Fibroblast of skin of right quadriceps (primary cell): ENCODE measurements at regions not wholly inside any gene's neighbourhood (a gene's known extent, or its start where the extent isn't known, plus 50 kb on each side); places are given as distances from the start of the nearest gene placed in this dataset.
A peak's percentile ranks its signal among the peaks of the same experiment; 100 is the strongest.

Experiments
- DNase-seq: peaks from one replicate; pipeline ENCODE4 v3.0.0-alpha.2; 2013

DNA sequence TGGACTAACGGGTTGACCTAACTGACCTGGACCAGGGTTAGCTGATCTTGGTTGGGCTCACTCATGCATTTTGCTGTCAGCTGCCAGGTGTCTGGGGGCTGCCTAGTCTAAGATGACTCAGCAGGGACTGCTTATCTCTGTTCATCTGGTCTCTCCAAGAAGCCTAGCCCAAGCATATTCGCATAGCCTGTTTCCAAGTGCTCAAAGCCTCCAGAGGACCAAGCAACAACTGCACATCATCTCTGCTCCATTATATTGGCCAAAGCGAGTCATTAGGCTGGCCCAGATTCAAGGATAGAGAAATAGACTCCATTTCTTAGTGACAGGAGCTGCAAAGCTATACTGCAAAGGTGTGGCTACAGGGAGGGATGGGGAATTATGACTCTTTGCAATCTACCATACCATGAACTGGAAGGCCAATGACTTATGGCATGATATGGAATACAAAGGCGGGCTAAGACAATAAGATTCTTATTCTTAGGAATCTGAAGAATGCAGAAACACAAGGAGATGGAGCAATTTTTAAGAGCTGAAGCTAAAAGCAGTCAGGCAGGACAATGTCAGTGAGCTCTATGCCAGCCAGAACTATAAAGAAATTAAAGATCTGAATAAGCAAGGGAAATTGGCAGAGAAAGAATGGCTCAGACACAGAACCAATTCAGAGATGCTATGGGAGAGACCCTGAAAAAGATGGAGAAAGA lies 194.6 kb upstream of the FSCB start:
- DNase-seq, result peak; percentile 3

- no peak for DNase-seq
These were observed 193.6 kb upstream of the FSCB start for GRCh38 chr14:44700694-44701093.

- peak; percentile 45 for DNase-seq
These were observed 193.1 kb upstream of the FSCB start for GRCh38 chr14:44700184-44700583.

GRCh38 chr14:44699391-44699790 lies 192.3 kb upstream of the FSCB start:
- DNase-seq, result no peak

DNA sequence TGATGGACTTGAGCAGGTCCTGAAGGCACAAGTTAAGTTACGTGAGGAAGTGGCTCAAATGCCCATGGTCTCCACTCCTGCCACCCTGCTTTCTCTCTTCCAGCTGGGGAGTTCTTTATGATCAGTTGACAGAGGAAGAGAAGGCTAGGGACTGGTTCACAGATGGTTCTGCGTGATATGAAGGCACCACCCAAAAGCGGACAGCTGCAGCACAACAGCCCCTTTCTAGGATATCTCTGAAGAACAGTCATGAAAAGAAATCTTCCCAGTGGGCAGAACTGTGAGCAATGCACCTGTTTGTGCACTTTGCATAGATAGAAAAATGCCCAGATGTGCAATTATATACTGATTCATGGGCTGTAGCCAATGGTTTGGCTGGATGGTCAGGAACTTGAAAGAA lies 162.4 kb upstream of the FSCB start:
- no peak for DNase-seq

DNA sequence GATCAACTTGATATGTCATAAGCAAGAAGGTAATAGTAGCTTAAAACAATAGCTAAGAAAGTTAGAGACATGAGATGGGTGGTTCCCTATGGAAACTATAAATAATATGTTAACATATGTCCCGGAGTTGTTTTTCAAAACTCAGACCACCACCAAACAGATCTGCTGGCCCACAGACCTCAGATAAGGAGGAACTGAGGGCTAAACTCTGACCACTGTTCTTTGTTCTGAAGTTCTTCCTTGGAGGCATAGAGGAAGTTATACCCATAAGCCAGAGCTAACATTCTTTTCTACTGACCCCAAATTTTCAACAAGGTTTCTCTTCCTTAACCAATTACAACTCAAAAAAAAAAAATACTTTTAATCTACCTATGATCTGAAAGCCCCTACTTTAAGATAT lies 156.1 kb upstream of the FSCB start:
- DNase-seq, result no peak

DNA sequence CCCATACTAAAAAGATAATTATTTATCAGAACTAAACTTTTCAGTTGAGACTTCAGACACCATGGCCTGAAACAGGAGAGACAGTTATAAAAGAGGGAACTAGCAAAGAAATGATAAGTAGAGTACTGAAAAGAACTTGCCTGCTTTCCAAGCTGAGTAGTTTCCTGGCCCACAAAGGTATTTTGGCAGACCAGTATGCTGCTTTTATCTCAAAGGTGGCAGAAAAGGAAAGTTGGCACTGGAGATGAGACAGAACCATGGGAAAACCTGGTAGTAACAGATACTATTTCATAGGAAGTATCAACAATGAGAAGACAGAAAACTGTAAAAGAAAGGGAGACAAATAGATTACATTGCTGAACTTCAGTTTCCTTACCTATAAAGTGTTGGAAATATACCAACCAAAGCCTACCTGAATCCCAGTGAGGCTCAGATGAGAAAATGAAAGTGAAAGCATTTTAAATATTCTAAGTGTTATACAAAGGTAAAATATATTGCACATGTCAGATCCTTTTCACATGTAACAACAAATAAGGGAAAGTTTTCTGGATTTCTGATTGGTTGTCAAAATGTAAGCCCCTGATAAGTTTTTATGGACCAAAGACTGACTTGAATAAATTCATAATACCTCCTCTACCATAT lies 155.3 kb upstream of the FSCB start:
- no peak for DNase-seq

DNA sequence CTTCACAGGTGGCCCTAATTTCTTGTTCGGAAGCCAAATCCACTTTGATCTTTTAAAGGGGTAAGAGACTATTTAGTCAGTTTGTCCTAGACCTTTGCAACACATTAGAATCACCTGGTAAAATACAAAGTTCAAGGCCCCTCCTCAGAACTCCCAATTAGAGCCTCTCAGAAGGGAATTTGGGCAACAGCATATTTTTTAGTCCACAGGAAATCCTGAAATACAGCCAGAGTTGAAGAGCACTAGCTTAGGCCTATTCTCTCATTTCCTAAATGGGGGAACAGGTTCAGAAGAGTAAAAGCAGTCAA lies 151.3 kb upstream of the FSCB start:
- no peak for DNase-seq

- DNase-seq, result peak; percentile 3
These were observed 150.8 kb upstream of the FSCB start for GRCh38 chr14:44657696-44658388.

DNA sequence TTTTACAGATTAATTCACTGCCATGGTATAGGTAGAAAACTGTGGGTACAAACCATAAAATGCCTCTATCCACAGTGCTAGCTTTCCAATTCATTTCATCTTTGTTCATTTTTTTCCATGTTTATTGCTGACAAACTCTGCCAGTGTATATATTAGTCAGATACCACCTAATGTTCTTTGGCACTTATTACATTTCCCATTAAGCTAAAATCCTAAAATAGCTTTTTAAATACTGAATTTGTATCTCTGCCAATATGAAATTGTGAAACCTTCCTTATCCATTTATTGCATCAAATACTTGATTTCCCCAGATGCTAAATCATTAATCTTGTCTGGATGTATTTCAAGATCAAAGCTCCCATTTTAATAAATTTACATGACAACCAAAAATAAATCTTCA lies 150.1 kb upstream of the FSCB start:
- DNase-seq, result no peak

GRCh38 chr14:44654591-44654990 lies 147.5 kb upstream of the FSCB start:
- DNase-seq, result no peak

- peak; percentile 3 for DNase-seq
These were observed 146.6 kb upstream of the FSCB start for GRCh38 chr14:44653641-44654040.

- no peak for DNase-seq
These were observed 145.6 kb upstream of the FSCB start for GRCh38 chr14:44652640-44653039.

DNA sequence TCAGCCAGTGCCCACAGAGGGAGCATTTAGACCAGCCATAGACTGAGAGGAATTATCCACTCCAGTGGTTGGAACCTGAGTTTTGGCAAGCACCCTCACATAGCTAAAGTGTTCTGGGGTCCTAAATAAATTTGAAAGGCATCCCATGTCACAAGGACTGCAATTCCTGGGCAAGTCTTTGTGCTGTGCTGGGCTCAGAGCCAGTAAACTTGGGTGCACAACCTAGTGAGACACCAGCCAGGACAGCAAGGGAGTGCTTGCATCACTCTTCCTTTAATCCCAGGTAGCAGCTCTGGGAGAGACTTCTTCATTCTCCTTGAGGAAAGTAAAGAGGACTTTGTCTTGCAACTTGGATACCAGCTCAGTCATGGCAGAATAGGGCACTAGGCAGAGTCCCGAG lies 142.0 kb upstream of the FSCB start:
- DNase-seq, result no peak

- no peak for DNase-seq
These were observed 133.3 kb upstream of the FSCB start for GRCh38 chr14:44640416-44640815.

GRCh38 chr14:44639781-44640385 lies 132.8 kb upstream of the FSCB start:
- DNase-seq, result no peak

- no peak for DNase-seq
These were observed 127.6 kb upstream of the FSCB start for GRCh38 chr14:44634692-44635091.

DNA sequence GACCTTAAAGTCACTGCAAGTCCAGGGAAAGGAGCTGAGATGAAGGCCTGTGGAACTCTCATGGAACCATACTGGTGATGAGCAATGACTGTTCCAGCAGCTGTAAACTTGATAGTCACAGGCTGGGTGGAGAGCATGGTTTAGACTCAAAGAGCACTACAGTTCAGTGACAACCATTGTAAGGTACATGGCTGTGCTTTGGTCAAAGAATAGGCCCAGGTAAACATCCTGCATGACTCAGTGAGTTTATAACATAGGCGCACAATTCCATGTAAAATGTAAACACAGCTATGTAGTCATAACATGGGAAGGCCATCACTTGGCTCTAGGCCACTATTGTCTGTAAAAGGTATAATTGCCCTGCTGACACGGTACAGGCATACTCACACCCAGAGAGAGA lies 119.3 kb upstream of the FSCB start:
- DNase-seq, result no peak

DNA sequence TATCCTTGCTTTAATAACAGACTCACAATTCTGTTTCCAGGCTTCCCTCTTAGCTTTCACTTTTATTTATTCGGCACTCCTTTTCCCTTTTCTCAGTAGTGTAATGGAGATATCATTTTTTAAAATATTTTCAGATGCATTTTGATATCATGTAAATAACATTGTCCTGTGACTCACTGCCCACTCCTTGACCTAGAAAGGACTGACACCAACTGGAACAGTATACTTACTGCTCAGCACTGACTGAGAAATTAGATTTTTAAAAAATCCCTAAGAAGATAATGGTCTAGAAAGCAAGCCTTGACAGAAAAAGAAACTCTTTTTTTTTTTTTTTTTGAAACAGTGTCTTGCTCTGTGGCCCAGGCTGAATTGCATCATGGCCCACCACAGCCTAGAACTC lies 118.0 kb upstream of the FSCB start:
- DNase-seq, result no peak

GRCh38 chr14:44620121-44621019 lies 113.3 kb upstream of the FSCB start:
- peak; percentile 20 for DNase-seq

DNA sequence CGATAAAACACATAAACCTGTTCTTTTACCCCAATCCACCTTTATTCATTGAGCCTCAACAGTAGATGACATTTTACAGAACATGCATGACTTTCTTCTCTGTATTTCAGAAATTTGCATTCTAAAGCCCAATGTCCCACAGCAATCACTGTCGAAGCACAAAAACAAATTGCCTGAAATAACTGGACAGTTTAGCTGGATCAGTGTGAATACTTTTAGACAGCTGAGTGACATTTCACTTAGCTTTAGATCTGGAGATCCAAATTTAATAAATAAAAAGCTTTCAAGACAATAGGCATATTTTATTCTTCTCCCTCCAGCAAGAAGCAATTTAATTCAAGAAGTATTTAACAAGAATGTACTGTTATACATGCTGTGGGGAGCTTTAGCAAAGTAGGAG lies 109.1 kb upstream of the FSCB start:
- no peak for DNase-seq

DNA sequence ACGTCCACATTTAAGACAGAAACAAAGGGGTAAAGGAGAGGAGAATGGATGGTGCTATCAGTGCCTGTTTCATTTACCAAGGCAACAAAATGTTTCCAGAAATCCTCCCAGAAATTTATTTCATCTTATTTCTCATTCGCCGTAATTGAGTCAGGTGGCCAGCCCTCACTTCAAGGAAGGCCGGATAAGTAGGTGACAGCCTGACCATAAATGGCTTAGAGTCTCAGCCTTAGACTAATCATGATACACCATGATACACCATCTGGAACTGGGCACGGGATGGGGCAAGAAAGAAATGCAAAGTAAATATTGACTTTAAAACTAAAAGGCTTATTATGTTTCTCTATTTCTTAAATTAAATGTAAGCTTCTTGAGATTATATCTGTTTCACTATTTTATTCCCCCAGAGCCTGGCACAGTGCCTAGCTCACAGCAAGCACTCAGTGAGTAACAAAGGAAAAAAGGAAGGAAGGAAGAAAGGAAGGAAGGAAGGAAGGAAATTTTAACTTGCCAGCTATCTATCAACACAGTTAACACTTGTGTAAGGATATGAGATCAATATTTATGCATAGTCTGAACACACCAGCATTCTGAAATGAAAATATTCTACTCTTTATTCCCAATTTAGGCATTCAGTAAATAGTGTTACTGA lies 106.1 kb upstream of the FSCB start:
- DNase-seq, result no peak

DNA sequence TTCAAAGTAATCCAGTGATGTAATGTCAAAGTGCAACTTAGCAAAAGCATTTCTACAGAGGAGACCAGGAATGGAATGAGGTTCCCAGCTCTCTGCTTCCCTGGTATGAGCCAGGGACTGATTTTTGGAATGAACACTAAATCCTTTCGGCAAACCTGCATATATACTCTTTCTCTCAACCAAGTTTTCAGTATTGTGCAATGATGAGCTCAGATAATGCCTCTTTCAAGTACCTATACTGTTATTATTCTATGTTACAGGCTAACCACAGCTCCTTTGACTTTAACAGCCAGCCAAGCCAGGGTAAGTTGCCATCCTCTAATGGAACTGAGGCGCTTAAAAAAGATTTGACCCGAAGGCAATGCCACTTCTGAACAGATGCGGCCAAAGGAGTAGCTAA lies 104.9 kb upstream of the FSCB start:
- no peak for DNase-seq
